ENCODE measurements at regions not wholly inside any gene's neighbourhood (a gene's known extent, or its start where the extent isn't known, plus 50 kb on each side); places are given as distances from the start of the nearest gene placed in this dataset.

DNA sequence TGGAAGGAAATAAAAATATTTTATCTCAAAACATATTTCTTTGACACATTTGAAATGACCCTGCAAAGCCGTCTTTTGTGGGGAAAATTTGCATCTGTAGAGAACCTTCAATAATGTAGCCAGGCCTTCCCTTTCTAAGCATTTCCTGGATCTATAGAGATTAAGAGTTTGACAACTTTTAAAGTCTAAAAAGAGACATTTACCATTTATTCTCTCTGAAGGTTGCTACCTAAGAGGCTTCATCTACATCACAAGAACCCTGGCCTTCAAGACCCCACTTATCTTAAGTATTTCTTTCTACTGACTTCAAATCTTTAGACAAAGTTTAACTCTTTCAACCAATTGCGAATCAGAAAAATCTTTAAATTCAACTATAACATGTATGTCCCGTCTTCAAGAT is 1639.8 kb downstream of the RPA4 start:
- no peak for DNase-seq
- Histone ChIP-seq H3K36me3 (no peaks in the 10 kb centered on the region), H3K9me3 (no peaks in the 10 kb centered on the region), H3K4me3 (no peak overlapping the region), H3K4me1 (no peaks in the 10 kb centered on the region), H3K27ac (no peak overlapping the region), H3K27me3 (no peaks in the 10 kb centered on the region)
- TF ChIP-seq, protein P1, sequence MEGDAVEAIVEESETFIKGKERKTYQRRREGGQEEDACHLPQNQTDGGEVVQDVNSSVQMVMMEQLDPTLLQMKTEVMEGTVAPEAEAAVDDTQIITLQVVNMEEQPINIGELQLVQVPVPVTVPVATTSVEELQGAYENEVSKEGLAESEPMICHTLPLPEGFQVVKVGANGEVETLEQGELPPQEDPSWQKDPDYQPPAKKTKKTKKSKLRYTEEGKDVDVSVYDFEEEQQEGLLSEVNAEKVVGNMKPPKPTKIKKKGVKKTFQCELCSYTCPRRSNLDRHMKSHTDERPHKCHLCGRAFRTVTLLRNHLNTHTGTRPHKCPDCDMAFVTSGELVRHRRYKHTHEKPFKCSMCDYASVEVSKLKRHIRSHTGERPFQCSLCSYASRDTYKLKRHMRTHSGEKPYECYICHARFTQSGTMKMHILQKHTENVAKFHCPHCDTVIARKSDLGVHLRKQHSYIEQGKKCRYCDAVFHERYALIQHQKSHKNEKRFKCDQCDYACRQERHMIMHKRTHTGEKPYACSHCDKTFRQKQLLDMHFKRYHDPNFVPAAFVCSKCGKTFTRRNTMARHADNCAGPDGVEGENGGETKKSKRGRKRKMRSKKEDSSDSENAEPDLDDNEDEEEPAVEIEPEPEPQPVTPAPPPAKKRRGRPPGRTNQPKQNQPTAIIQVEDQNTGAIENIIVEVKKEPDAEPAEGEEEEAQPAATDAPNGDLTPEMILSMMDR (IDR thresholded peaks at IDR 0.05): no peak
- intact Hi-C loops (cut with DNase I; ENCODE audit: low total_unique reads): no loop called here

- H3K9me3 ChIP-seq: no peaks in the 10 kb centered on the region
- no peaks in the 10 kb centered on the region for H3K36me3 ChIP-seq
- no peak overlapping the region for H3K27ac ChIP-seq
- H3K4me3 ChIP-seq: no peak overlapping the region
- no peaks in the 10 kb centered on the region for H3K4me1 ChIP-seq
- no peaks in the 10 kb centered on the region for H3K27me3 ChIP-seq
- DNase-seq: no peak
- TF ChIP-seq, protein P1 (IDR thresholded peaks at IDR 0.05): no peak
- intact Hi-C loops (cut with DNase I; ENCODE audit: low total_unique reads): no loop called here
Observed at GRCh38 chrX:98548519-98548918, 1664.8 kb downstream of the RPA4 start.

DNA sequence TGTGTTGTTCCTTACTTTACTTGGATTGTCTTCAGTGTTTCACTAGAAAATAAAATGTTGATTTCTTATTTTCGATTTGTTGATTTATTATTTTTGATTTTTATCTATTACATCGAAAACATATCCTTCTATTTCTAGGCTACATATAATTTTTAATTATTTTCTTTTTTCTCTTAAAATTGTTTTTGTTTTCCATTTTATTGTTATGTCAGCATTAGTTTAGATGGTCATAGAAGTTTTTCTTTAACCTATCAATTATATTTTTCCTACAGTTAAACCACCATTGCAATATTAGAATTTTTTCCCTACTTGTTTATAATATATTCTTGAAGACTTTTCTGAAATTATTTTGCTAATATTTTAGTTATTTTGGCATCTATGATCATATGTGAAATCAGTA is 1685.1 kb downstream of the RPA4 start:
- no peak overlapping the region for H3K4me3 ChIP-seq
- H3K4me1 ChIP-seq: no peaks in the 10 kb centered on the region
- no peak for DNase-seq
- intact Hi-C loops (cut with DNase I; ENCODE audit: low total_unique reads): no loop called here
- no peak overlapping the region for H3K27ac ChIP-seq
- H3K27me3 ChIP-seq: no peaks in the 10 kb centered on the region
- TF ChIP-seq, protein P1 (IDR thresholded peaks at IDR 0.05): no peak
- H3K36me3 ChIP-seq: no peaks in the 10 kb centered on the region
- H3K9me3 ChIP-seq: no peaks in the 10 kb centered on the region

- Histone ChIP-seq H3K4me1 (no peaks in the 10 kb centered on the region), H3K9me3 (no peaks in the 10 kb centered on the region), H3K4me3 (no peak overlapping the region), H3K27ac (no peak overlapping the region), H3K27me3 (no peaks in the 10 kb centered on the region), H3K36me3 (no peaks in the 10 kb centered on the region)
- intact Hi-C loops (cut with DNase I; ENCODE audit: low total_unique reads): no loop called here
- DNase-seq: no peak
- TF ChIP-seq, protein P1 (IDR thresholded peaks at IDR 0.05): no peak
Observed at GRCh38 chrX:98605941-98606340, 1722.2 kb downstream of the RPA4 start.

DNA sequence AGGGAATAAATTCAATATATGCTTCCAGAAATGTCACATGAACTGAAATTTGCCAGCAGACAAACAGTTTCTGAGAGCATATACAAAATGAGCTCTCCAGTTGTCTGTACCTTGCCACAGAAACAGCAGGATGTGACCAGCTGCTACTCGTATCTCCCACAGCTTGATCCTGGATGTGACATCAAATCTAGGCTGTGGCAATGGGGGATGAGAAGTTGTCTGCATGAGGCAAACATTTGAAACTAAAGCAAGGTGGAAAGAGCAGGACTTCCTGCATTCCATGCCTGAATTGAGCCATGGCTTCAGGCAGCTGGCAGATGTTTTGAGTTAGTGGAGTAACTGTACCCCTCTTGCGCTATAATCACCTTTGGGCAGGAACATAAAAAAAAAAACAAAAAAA is 1724.0 kb downstream of the RPA4 start:
- TF ChIP-seq, protein P1 (IDR thresholded peaks at IDR 0.05): no peak
- H3K4me3 ChIP-seq: no peak overlapping the region
- H3K27ac ChIP-seq: no peak overlapping the region
- intact Hi-C loops (cut with DNase I; ENCODE audit: low total_unique reads): no loop called here
- no peaks in the 10 kb centered on the region for H3K4me1 ChIP-seq
- H3K9me3 ChIP-seq: no peaks in the 10 kb centered on the region
- no peaks in the 10 kb centered on the region for H3K27me3 ChIP-seq
- H3K36me3 ChIP-seq: no peaks in the 10 kb centered on the region
- no peak for DNase-seq

- DNase-seq: no peak
- Histone ChIP-seq H3K27me3 (no peaks in the 10 kb centered on the region), H3K4me1 (no peaks in the 10 kb centered on the region), H3K4me3 (no peak overlapping the region), H3K36me3 (no peaks in the 10 kb centered on the region), H3K27ac (no peak overlapping the region), H3K9me3 (no peaks in the 10 kb centered on the region)
- TF ChIP-seq, protein P1 (IDR thresholded peaks at IDR 0.05): no peak
- intact Hi-C loops (cut with DNase I; ENCODE audit: low total_unique reads): no loop called here
Observed at GRCh38 chrX:98627645-98628044, 1743.9 kb downstream of the RPA4 start.

Measured in tibial artery (tissue), 4 donors.